GM12874 (cell line): ENCODE measurements at regions not wholly inside any gene's neighbourhood (a gene's known extent, or its start where the extent isn't known, plus 50 kb on each side); places are given as distances from the start of the nearest gene placed in this dataset.

ENCODE experiments used
- CTCF ChIP-seq: IDR thresholded peaks from 2 replicates; pipeline ENCODE4 v1.5.1; 2011; ENCODE audit warnings: low read depth, mild to moderate bottlenecking, control low read depth, low read length, moderate library complexity; ENCODE audit not compliant: insufficient read depth

DNA sequence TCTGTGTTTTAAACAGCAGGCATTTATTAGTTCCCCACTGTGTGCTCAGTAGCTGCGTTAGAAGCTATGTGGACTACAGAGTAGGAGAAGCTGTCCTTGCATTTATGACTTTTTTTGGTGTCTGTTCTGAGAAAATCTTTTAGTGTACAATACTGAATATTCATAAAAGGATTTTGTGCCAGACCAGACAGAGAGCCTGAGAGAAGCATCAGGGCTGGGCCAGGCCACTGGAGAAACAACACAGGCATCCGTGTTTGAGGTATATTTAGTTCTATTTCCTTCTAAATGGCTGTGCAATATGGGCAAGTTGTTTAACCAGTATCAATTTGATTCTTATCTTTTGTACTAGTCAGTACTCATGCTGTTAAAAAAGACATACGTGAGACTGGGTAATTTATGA is 182.8 kb downstream of the SH2D4B start:
- no peak for TF ChIP-seq CTCF

GRCh38 chr10:80729896-80730295 is 192.2 kb downstream of the SH2D4B start:
- TF ChIP-seq CTCF, result no peak

- no peak for TF ChIP-seq CTCF
Observed at GRCh38 chr10:80730522-80730921, 192.8 kb downstream of the SH2D4B start.

GRCh38 chr10:80734589-80734988 is 196.9 kb downstream of the SH2D4B start:
- TF ChIP-seq CTCF, result no peak

DNA sequence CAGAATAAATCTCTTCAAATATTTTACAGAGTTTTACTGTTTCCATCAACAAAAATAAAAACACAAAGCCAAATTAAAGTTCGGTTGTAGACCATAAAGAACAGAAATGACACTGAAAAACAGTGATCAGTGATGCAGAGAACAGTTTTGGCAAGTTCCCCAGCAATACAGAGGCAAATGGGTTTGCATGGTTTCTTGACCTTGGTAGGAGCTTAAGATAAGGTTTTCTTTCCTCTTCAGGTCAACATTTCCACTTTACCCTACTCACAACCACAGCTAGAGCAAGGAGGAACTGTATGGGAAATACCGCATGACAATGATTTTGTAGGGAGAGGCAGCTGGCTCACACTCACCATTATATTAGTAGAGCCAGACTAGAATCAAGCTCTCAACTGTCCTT is 199.5 kb downstream of the SH2D4B start:
- no peak for TF ChIP-seq CTCF

- TF ChIP-seq CTCF, result no peak
Observed at GRCh38 chr10:80739328-80739727, 201.6 kb downstream of the SH2D4B start.

DNA sequence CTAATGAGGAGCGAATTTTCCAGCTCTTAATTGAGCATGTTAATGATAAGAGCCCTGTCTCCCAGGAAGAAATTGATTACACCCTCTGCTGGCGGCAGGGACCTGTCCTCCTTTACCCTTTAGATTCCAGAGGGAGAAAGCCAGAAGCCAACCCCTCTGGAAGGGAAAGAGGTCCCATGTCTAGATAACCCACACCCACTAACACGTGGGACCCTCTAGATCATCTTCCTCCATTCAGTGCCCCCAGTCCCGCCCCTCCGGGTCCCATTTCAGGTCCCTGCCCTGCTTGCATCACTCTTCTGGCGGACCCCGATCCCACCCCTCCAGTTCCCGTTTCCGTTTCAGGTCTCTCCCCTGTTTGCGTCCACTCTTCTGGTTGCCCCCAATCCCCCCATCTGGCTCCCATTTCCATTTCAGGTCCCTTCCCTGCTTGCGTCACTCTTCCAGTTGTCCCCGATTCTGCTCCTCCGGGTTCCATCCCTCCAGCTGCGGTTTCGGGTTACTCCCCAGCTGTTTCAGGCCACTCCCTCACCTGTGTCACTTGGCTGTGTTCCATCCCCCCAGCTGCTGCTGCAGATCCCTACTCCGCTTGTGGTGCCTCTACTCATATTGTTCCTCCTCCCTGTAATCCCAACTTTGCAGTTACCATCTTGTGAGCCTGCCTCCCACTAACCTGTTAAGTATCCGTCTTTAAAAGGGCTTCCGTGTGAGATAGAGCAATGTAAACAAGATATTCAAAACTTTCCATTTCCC is 202.4 kb downstream of the SH2D4B start:
- TF ChIP-seq CTCF, result no peak
